GM18861 (cell line): ENCODE measurements at regions not wholly inside any gene's neighbourhood (a gene's known extent, or its start where the extent isn't known, plus 50 kb on each side); places are given as distances from the start of the nearest gene placed in this dataset.

ENCODE experiments used
- ATAC-seq: cut with Tn5 transposase; IDR thresholded peaks from one replicate; pipeline ENCODE4 v1.9.1; 2021; ENCODE audit not compliant: unreplicated experiment

GRCh38 chr11:37689951-37690350 lies 1091.9 kb upstream of the RAG2 start:
- ATAC-seq = no peak

- ATAC-seq = no peak
Observed at GRCh38 chr11:37688456-37688855, 1090.4 kb upstream of the RAG2 start.

DNA sequence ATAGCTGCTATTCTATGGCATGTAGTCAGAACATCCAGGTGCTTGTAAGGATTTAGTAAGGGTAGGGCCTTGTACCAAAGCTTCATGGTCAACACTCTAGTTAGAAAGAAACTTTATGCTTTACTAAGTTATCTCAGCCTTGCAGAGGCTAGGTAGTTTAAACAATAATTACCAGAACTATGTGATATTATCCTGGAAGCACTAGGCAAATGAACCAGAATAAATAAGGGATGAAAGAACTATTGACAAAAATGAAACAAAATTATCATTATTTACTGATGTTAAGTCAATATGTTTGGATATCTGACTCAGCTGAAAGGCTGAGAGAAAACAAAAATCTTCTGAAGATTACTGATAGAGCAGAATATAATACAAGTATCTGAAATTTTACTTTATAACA lies 1089.1 kb upstream of the RAG2 start:
- ATAC-seq = no peak

- ATAC-seq = no peak
Observed at GRCh38 chr11:37671321-37671720, 1073.3 kb upstream of the RAG2 start.

DNA sequence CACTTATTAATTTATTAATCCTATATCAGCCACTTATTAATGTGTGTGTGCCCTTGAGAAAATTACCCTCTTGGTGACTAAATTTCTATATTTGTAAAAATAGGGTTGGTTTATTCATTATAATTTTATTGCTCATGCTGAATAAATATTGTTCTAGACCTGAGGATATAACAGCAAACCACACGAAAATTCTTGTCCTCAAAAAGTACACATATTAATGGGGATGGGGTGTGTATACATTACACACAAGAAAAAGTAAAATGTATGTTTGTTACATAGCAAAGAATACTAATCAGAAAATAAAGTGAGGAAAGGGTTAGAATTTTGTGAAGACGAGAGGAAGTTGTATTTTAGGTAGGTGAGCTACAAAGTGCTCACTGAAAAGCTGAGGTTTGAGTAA lies 1068.9 kb upstream of the RAG2 start:
- ATAC-seq = no peak

DNA sequence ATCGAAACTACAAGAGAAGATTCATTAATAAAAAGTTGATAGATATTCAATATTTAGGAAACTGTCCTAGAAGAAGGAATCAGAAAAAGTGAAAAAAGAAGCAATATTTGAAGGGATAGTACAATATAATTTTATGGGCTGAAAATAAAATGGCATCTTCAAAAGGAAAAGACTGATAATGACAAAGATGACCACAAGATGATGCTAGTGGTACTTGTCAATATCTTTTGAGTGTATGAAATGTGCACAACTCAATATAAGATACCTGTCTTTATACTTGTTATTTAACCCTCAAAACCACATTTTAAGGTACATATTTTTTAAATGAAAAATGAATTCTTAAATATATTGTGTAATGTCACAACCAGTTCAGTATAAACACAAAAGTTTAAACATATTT lies 1059.6 kb upstream of the RAG2 start:
- no peak for ATAC-seq

GRCh38 chr11:37647767-37648166 lies 1049.7 kb upstream of the RAG2 start:
- ATAC-seq = no peak

DNA sequence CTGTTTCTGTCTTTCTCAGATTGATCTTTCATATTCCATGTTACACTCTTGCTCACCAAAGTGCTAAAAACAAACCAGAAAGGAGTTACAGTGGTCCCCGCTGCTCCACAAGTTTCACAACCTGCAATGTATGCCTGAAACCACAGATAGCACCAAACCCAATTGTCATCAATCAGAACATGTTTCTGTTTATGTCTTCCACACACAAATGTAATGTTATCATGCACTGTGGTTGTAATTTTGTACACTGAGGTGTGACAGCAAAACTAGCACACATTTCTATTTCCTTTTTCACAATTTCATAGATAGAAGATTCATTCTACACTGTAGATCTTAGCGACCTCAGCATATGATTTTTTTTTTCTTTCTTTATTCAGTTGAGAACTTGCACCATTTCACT lies 1045.9 kb upstream of the RAG2 start:
- no peak for ATAC-seq

GRCh38 chr11:37642296-37642695 lies 1044.3 kb upstream of the RAG2 start:
- no peak for ATAC-seq

- no peak for ATAC-seq
Observed at GRCh38 chr11:37632748-37633147, 1034.7 kb upstream of the RAG2 start.

GRCh38 chr11:37630866-37631265 lies 1032.8 kb upstream of the RAG2 start:
- no peak for ATAC-seq

- ATAC-seq = no peak
Observed at GRCh38 chr11:37623778-37624177, 1025.7 kb upstream of the RAG2 start.

DNA sequence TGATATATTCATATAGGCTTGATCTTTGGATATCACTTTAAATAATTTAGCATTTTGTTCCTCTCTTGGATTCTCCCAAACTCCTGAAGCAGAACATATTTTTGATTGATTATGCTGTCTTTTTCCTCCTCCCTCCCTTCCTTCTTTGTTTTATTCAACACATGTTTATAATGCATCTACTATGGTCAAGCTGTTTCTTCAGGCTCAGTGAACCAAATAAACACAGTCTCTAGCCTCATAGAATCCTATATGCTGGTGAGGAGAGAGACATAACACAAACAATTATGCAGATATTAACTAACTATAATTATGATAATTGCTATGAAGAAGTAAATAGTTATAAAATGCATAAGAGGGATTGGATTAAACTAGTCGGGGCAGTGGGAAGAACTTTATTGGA lies 1023.6 kb upstream of the RAG2 start:
- no peak for ATAC-seq

DNA sequence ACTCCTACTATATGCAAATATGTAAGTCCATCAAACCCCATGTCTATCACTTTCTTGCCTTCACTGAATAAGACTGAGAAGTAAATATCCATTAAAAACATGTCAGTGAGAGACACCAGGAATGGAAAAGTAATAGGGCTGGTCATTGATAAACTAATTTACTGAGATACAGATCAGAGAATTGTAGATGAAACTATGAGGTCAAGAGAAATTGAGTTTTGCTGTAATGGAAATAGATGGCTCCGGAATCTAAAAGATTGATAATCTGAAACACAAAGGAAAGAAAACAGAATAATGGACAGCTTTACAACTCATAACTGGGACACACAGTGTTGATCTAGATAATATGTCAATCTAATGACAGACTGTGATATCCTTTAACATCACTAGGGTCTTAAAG lies 1018.3 kb upstream of the RAG2 start:
- no peak for ATAC-seq

DNA sequence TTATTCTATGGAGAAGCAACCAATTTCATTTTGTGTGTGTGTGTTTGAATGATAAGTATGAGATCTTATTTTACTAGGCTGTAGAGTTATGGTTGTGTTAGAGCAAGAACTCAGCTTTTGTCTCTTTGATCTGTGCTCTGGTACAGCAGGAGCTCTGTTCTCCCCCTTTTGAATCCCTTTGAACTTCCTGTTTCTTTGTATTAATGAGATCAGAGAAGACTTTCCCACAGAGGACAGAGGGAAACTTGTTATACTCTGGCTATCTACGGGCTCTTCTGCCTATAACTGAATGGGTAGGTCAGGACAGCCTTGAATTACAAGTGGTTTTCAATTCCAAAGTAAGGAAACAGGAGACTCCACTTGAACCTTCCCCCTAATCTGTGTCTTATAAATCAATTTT lies 1015.0 kb upstream of the RAG2 start:
- ATAC-seq = no peak

- ATAC-seq = no peak
Observed at GRCh38 chr11:37612146-37612545, 1014.1 kb upstream of the RAG2 start.

GRCh38 chr11:37605229-37605628 lies 1007.2 kb upstream of the RAG2 start:
- no peak for ATAC-seq

GRCh38 chr11:37598381-37598780 lies 1000.3 kb upstream of the RAG2 start:
- no peak for ATAC-seq

DNA sequence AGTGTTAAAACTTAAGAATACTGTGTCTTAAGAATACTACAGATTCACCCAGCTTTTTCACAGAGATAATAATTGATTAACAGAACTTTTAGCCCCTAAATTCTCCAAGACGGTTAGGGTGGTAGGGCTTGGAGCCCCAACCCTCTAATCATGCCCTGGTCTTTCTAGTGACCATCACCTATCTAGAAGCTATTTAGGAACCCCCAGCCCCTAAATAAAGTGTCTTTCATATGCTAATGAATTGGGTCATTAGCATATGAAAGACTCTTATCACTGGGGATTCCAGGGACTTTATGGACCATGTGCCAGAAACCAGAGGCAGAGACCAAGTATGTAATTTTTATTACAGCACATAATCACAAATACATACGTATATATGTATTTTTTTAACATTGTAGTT lies 999.7 kb upstream of the RAG2 start:
- ATAC-seq = no peak

DNA sequence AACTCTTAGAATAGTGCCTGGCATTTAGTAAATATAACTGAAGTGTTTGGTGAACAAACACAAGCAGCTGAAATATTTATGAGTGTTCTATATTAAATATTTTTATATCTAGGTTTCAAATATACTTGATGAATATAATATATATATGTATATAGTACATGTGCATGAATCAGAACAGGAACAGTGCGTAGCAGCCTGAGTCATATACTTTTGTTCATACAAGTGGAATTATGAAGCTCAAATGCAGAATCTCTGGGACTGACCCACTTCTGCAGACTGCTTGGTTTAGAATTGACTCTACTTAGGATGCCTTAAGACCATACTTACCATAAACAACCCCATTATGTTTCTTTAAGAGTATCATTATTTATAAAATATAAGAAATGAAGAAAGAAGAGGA lies 997.8 kb upstream of the RAG2 start:
- ATAC-seq = no peak

GRCh38 chr11:37574361-37574760 lies 976.3 kb upstream of the RAG2 start:
- no peak for ATAC-seq

DNA sequence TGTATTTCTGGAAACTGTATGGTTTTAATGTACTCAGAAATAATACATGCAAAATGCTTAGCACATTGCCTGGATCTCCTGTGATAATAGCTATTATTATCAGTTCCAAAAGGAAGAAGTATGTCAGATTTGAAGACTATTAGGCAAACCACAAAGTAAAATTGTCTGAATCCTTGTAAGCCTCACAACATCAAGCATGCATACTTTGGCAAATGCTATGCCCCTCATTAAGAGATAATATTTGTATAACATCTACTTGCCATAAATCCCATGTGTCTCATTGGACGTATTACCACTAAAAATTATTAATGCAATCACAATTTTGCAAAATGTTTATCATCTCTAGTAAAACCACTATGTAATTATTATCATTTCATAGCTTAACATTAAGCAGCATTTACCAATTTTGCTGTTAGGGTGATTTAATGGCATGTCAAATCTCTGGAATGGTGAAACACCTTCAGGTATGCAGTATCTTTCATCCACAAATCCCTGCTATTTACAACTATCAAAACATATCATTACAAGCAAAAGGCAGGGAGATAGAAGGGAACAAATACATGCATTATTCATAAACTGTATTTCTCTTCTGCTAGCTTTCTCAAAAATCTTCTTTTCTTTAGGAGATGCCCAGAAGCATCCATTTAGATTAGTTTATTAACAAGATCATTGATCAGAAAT lies 974.6 kb upstream of the RAG2 start:
- ATAC-seq = no peak

GRCh38 chr11:37571246-37571645 lies 973.2 kb upstream of the RAG2 start:
- no peak for ATAC-seq

- no peak for ATAC-seq
Observed at GRCh38 chr11:37560991-37561390, 963.0 kb upstream of the RAG2 start.
